ENCODE measurements at regions not wholly inside any gene's neighbourhood (a gene's known extent, or its start where the extent isn't known, plus 50 kb on each side); places are given as distances from the start of the nearest gene placed in this dataset.

GRCh38 chr6:22970004-22970403 lies 400.6 kb downstream of the HDGFL1 start:
- H2BK12ac ChIP-seq (ENCODE audit: insufficient read length, low read depth, low read length) = no peak overlapping the region
- Mint-ChIP-seq H3K27me3 (ENCODE audit: low read depth) (no peaks in the 10 kb centered on the region), H3K9me3 (no peaks in the 10 kb centered on the region), H3K27ac (no peak overlapping the region), H3K36me3 (ENCODE audit: insufficient read depth in 1 of 3, low read depth in 3 of 3) (peaks cover 0 to 5% (median 0%) of the 10 kb centered on the region in 3 experiments; a peak in 2 of 7 replicates), H3K4me3 (no peak overlapping the region), H3K4me1 (peaks cover 0 to 4% of the 10 kb centered on the region in 2 experiments; a peak in 1 of 4 replicates)
- no peak overlapping the region for H3K4me2 ChIP-seq (ENCODE audit: insufficient read depth, insufficient read length, low read length)
- WGBS (ENCODE audit: extremely low coverage, insufficient read length, low lambda C conversion rate) = no CpG with 5 or more reads among the region's 1 CpG
- H2BK15ac ChIP-seq (ENCODE audit: low read depth, low read length) = no peak overlapping the region
- no peak overlapping the region for H2AFZ ChIP-seq (ENCODE audit: low read length)
- no peak overlapping the region for H2BK120ac ChIP-seq (ENCODE audit: low read depth, low read length, poor library complexity, severe bottlenecking)
- H3K14ac ChIP-seq (ENCODE audit: insufficient read depth, low read length) = no peak overlapping the region
- no peak overlapping the region for H3K23ac ChIP-seq (ENCODE audit: insufficient read length, low read depth, low read length)
- no peak overlapping the region for H3K18ac ChIP-seq (ENCODE audit: insufficient read length, low read depth, low read length)
- no peak overlapping the region for H4K5ac ChIP-seq (ENCODE audit: insufficient read length, low read depth, low read length)
- H2BK5ac ChIP-seq (ENCODE audit: insufficient read length, low read length) = no peak overlapping the region
- no peak overlapping the region for H3K4ac ChIP-seq (ENCODE audit: low read depth, low read length)
- no peak for DNase-seq
- no peak overlapping the region for H2AK5ac ChIP-seq (ENCODE audit: insufficient read length, low read length)
- H4K91ac ChIP-seq (ENCODE audit: insufficient read length, low read depth, low read length) = no peak overlapping the region
- H3K79me2 ChIP-seq (ENCODE audit: insufficient read depth, low read length) = no peaks in the 10 kb centered on the region
- H4K8ac ChIP-seq (replicated peaks; ENCODE audit: insufficient read length, low read depth, low read length) = no peak overlapping the region
- no peaks in the 10 kb centered on the region for H3K4me1 ChIP-seq (ENCODE audit: insufficient read depth, low read length)
- no peaks in the 10 kb centered on the region for H3K9me3 ChIP-seq (ENCODE audit: control insufficient read depth, low read depth, low read length)
- no peak overlapping the region for H3K27ac ChIP-seq (ENCODE audit: insufficient read length, low read depth, low read length)
- no peak for TF ChIP-seq CTCF (conservative IDR thresholded peaks at IDR 0.05)
- H3K27me3 ChIP-seq (ENCODE audit: insufficient read depth, low read length) = no peaks in the 10 kb centered on the region
- H4K20me1 ChIP-seq (ENCODE audit: control insufficient read depth, insufficient read depth, insufficient read length) = no peaks in the 10 kb centered on the region
- no peak overlapping the region for H3K56ac ChIP-seq (ENCODE audit: insufficient read length, low read depth, low read length)
- H3K23me2 ChIP-seq (ENCODE audit: insufficient read length, low read depth, low read length, poor library complexity, severe bottlenecking) = no peaks in the 10 kb centered on the region
- no peak overlapping the region for H3T11ph ChIP-seq (ENCODE audit: low read length)
- H3K9ac ChIP-seq (ENCODE audit: extremely low read depth, insufficient read length, low read length) = no peak overlapping the region
- H3K79me1 ChIP-seq (ENCODE audit: insufficient read depth, low read depth, low read length, poor library complexity, severe bottlenecking) = no peaks in the 10 kb centered on the region
- no peak overlapping the region for H2BK20ac ChIP-seq (ENCODE audit: low read depth, low read length, poor library complexity, severe bottlenecking)
